K562 (cell line): ENCODE measurements at regions not wholly inside any gene's neighbourhood (a gene's known extent, or its start where the extent isn't known, plus 50 kb on each side); places are given as distances from the start of the nearest gene placed in this dataset.

Experiments
- CHCHD3 ChIP-seq: fragments of 250-450 bp; sonication (Bioruptor Pico); IDR thresholded peaks from 2 replicates; pipeline ENCODE4 v2.1.2; 2022; ENCODE audit warnings: mild to moderate bottlenecking
- GABPA ChIP-seq: fragments of 200-800 bp; sonication (Bioruptor generic); conservative IDR thresholded peaks from 2 replicates; pipeline ENCODE4 v1.6.1; 2016; ENCODE audit warnings: low read depth, missing genetic modification characterization, missing compliant biosample characterization
- IRF2 ChIP-seq: sonication (generic); formaldehyde crosslinking; IDR thresholded peaks from 2 replicates; pipeline ENCODE4 v1.8.1; 2022; ENCODE audit warnings: mild to moderate bottlenecking, missing genetic modification reagents
- MYC ChIP-seq, 2 experiments: fragments of 250-450 bp in 1 of 2; sonication (Bioruptor Pico) in 1 of 2; IDR thresholded peaks; 2 replicates each; pipeline versions ENCODE4 v1.5.1 to v1.6.1; 2012 to 2021; ENCODE audit warnings: low read depth in 2 of 2, borderline replicate concordance in 1 of 2, improper control_type of control experiment in 1 of 2, low read length in 1 of 2, mild to moderate bottlenecking in 1 of 2, moderate library complexity in 1 of 2
- SP1 ChIP-seq: sonication (generic); formaldehyde crosslinking; IDR thresholded peaks from 2 replicates; pipeline ENCODE4 v1.8.1; 2022; ENCODE audit warnings: mild to moderate bottlenecking, missing genetic modification reagents
- TBL1XR1 ChIP-seq, 2 experiments: IDR thresholded peaks; 2 replicates each; pipeline ENCODE4 v1.6.1; 2012; ENCODE audit warnings: improper control_type of control experiment in 2 of 2, low read length in 2 of 2, mild to moderate bottlenecking in 1 of 2
- ZNF785 ChIP-seq: fragments of 250-450 bp; sonication (Bioruptor Pico); IDR thresholded peaks from 2 replicates; pipeline ENCODE4 v1.4.0; 2020; ENCODE audit warnings: mild to moderate bottlenecking

DNA sequence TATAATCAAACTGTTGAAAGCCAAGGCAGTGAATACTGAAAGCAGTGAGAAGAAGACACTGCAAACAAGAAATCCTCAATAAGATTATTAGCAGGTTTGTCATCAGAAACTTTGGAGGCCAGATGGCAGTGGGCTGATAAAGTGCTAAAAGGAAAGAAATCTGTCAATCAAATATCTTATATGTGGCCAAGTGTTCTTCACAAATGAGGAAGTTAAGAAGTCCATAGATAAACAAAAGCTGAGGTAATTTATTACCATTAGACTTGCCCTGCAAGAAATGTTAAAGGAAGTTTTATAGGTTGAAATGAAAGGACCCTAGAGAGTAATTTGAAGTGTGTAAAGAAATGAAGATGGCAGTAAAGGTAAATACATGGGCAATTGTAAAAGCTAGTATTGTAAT lies 586.6 kb downstream of the RAPGEF2 start:
- TF ChIP-seq ZNF785 (CRISPR knock-in tag) (no peak), MYC (IDR thresholded peaks at IDR 0.05; ENCODE audit: low read depth, low read length) (no peak), MYC (CRISPR knock-in tag; IDR thresholded peaks at IDR 0.05; ENCODE audit: borderline replicate concordance, low read depth) (no peak), SP1 (CRISPR knock-in tag) (no peak), TBL1XR1 (IDR thresholded peaks at IDR 0.05; ENCODE audit: low read length in 2 of 2) (no peak), IRF2 (CRISPR knock-in tag) (no peak), GABPA (no peak), CHCHD3 (CRISPR knock-in tag) (no peak)
